IMR-90 (cell line): ENCODE measurements at regions not wholly inside any gene's neighbourhood (a gene's known extent, or its start where the extent isn't known, plus 50 kb on each side); places are given as distances from the start of the nearest gene placed in this dataset.
A peak's percentile ranks its signal among the peaks of the same experiment; 100 is the strongest.

ENCODE experiments used
- ATAC-seq: fragments of 200-7000 bp; cut with Tn5 transposase; 2 replicates; pipeline ENCODE4 v1.9.1; 2020; ENCODE audit warnings: low read depth, mild to moderate bottlenecking, moderate library complexity
- BruUV-seq: library from RNA; stranded (reverse); fragments of 400-500 nt; replicated peaks from 2 replicates; lab custom pipeline; 2021; lab: Mats Ljungman, UMichigan
- CTCF ChIA-PET: fragments of 300-600 bp; formaldehyde crosslinking; extraction: SDS; loops from one replicate; lab custom pipeline; 2021; ENCODE audit warnings: antibody characterized with exemption; lab: Yijun Ruan, JAX
- POLR2A ChIA-PET: fragments of 300-600 bp; sonication (Branson Sonifier 250); formaldehyde crosslinking; loops from one replicate; lab custom pipeline; 2022; ENCODE audit warnings: antibody characterized with exemption; ENCODE audit not compliant: unreplicated experiment; lab: Charles Lee
- DNase-seq: peaks from one replicate; pipeline ENCODE4 v3.0.0; 2013
- H2AFZ ChIP-seq: replicated peaks from 2 replicates; pipeline ENCODE3; 2013; ENCODE audit warnings: low read length, mild to moderate bottlenecking; ENCODE audit not compliant: poor library complexity
- H2AK5ac ChIP-seq: 2 replicates; pipeline ENCODE4 v1.6.1; 2013; ENCODE audit warnings: low read depth, low read length, inconsistent platforms
- H2AK9ac ChIP-seq: replicated peaks from 2 replicates; pipeline ENCODE3; 2013; ENCODE audit warnings: mild to moderate bottlenecking, low read depth, low read length, moderate library complexity; ENCODE audit not compliant: poor library complexity
- H2BK120ac ChIP-seq: 2 replicates; pipeline ENCODE4 v1.6.1; 2013; ENCODE audit warnings: low read depth, low read length, inconsistent platforms
- H2BK15ac ChIP-seq: 3 replicates; pipeline ENCODE4 v1.6.1; 2013; ENCODE audit warnings: low read depth, low read length, inconsistent platforms
- H2BK20ac ChIP-seq: 2 replicates; pipeline ENCODE4 v1.6.1; 2013; ENCODE audit warnings: low read depth, mild to moderate bottlenecking, inconsistent platforms, low read length, moderate library complexity
- H2BK5ac ChIP-seq: 2 replicates; pipeline ENCODE4 v1.6.1; 2013; ENCODE audit warnings: mild to moderate bottlenecking, low read depth, low read length, inconsistent platforms; ENCODE audit not compliant: poor library complexity, severe bottlenecking
- H3K14ac ChIP-seq: replicated peaks from 2 replicates; pipeline ENCODE4 v1.6.1; 2013; ENCODE audit warnings: low read depth, low read length, inconsistent platforms
- H3K18ac ChIP-seq: 2 replicates; pipeline ENCODE4 v1.6.1; 2013; ENCODE audit warnings: low read depth, low read length, control low read depth
- H3K23ac ChIP-seq: 2 replicates; pipeline ENCODE4 v1.6.1; 2013; ENCODE audit warnings: low read depth, low read length, inconsistent platforms
- H3K27ac ChIP-seq: 2 replicates; pipeline ENCODE4 v1.5.1; 2013; ENCODE audit warnings: mild to moderate bottlenecking, control low read depth, low read length; ENCODE audit not compliant: insufficient read depth
- H3K27me3 ChIP-seq: 2 replicates; pipeline ENCODE4 v1.6.1; 2013; ENCODE audit warnings: low read length; ENCODE audit not compliant: control insufficient read depth, insufficient read depth
- H3K36me3 ChIP-seq: 2 replicates; pipeline ENCODE4 v1.6.1; 2013; ENCODE audit warnings: low read length, mixed read lengths; ENCODE audit not compliant: control insufficient read depth, insufficient read depth
- H3K4ac ChIP-seq: 2 replicates; pipeline ENCODE4 v1.6.1; 2013; ENCODE audit warnings: low read depth, low read length, inconsistent platforms
- H3K4me1 ChIP-seq: 2 replicates; pipeline ENCODE4 v1.6.1; 2013; ENCODE audit warnings: low read length, mixed read lengths; ENCODE audit not compliant: control insufficient read depth, insufficient read depth
- H3K4me2 ChIP-seq: 2 replicates; pipeline ENCODE4 v1.6.1; 2013; ENCODE audit warnings: low read depth, mild to moderate bottlenecking, control low read depth, low read length, moderate library complexity
- H3K4me3 ChIP-seq: 2 replicates; pipeline ENCODE4 v1.5.1; 2013; ENCODE audit warnings: low read depth, mild to moderate bottlenecking, control low read depth, low read length, moderate library complexity; ENCODE audit not compliant: insufficient read depth
- H3K56ac ChIP-seq: 2 replicates; pipeline ENCODE4 v1.6.1; 2013; ENCODE audit warnings: low read length, inconsistent platforms; ENCODE audit not compliant: insufficient read depth; ENCODE audit errors: extremely low read depth
- H3K79me1 ChIP-seq, 2 experiments: 2 replicates each; pipeline ENCODE4 v1.6.1; 2013; ENCODE audit warnings: low read length in 2 of 2, inconsistent platforms in 1 of 2, low read depth in 1 of 2
- H3K9ac ChIP-seq: 2 replicates; pipeline ENCODE4 v1.6.1; 2013; ENCODE audit warnings: low read depth, low read length, control low read depth
- H3K9me1 ChIP-seq: 2 replicates; pipeline ENCODE4 v1.6.1; 2013; ENCODE audit warnings: low read length, inconsistent platforms; ENCODE audit not compliant: insufficient read depth
- H3K9me3 ChIP-seq: 2 replicates; pipeline ENCODE4 v1.6.1; 2013; ENCODE audit warnings: low read length; ENCODE audit not compliant: control insufficient read depth, insufficient read depth
- H4K20me1 ChIP-seq: 2 replicates; pipeline ENCODE4 v1.6.1; 2013; ENCODE audit warnings: low read length, inconsistent platforms; ENCODE audit not compliant: insufficient read depth
- H4K5ac ChIP-seq: 2 replicates; pipeline ENCODE4 v1.6.1; 2013; ENCODE audit warnings: mild to moderate bottlenecking, low read depth, low read length, control low read depth
- H4K8ac ChIP-seq, 2 experiments: 2 replicates each; pipeline ENCODE4 v1.6.1; 2013; ENCODE audit warnings: low read depth in 2 of 2, low read length in 2 of 2, control low read depth in 1 of 2, inconsistent platforms in 1 of 2
- H4K91ac ChIP-seq: 2 replicates; pipeline ENCODE4 v1.6.1; 2013; ENCODE audit warnings: low read depth, low read length, inconsistent platforms; ENCODE audit not compliant: insufficient read depth
- BHLHE40 ChIP-seq: fragments of 150-350 bp; IDR thresholded peaks from 2 replicates; pipeline ENCODE4 v1.6.1; 2016; ENCODE audit warnings: mild to moderate bottlenecking, low read depth, low read length
- CEBPB ChIP-seq: IDR thresholded peaks from 2 replicates; pipeline ENCODE4 v1.6.1; 2012; ENCODE audit warnings: low read depth, low read length, improper control_type of control experiment
- CHD1 ChIP-seq: IDR thresholded peaks from 2 replicates; pipeline ENCODE4 v1.6.1; 2012; ENCODE audit warnings: low read depth, low read length, improper control_type of control experiment
- FOS ChIP-seq: fragments of 150-350 bp; IDR thresholded peaks from 2 replicates; pipeline ENCODE4 v1.6.1; 2016; ENCODE audit warnings: low read depth, low read length
- MAFK ChIP-seq: IDR thresholded peaks from 2 replicates; pipeline ENCODE4 v1.6.1; 2012; ENCODE audit warnings: low read depth, low read length, improper control_type of control experiment
- MAZ ChIP-seq: IDR thresholded peaks from 2 replicates; pipeline ENCODE4 v1.6.1; 2012; ENCODE audit warnings: low read depth, mild to moderate bottlenecking, low read length, improper control_type of control experiment, moderate library complexity, borderline replicate concordance
- MXI1 ChIP-seq: IDR thresholded peaks from 2 replicates; pipeline ENCODE4 v1.6.1; 2012; ENCODE audit warnings: low read depth, mild to moderate bottlenecking, low read length, moderate library complexity, borderline replicate concordance
- NFE2L2 ChIP-seq: fragments of 150-350 bp; IDR thresholded peaks from 2 replicates; pipeline ENCODE4 v1.6.1; 2016; ENCODE audit warnings: low read depth, mild to moderate bottlenecking, low read length
- POLR2A ChIP-seq: IDR thresholded peaks from 2 replicates; pipeline ENCODE4 v1.6.1; 2012; ENCODE audit warnings: mild to moderate bottlenecking, low read depth, low read length
- RAD21 ChIP-seq: IDR thresholded peaks from 2 replicates; pipeline ENCODE4 v1.6.1; 2012; ENCODE audit warnings: low read length, improper control_type of control experiment
- RCOR1 ChIP-seq: IDR thresholded peaks from 2 replicates; pipeline ENCODE4 v1.6.1; 2012; ENCODE audit warnings: mild to moderate bottlenecking, low read length, improper control_type of control experiment; ENCODE audit not compliant: insufficient replicate concordance
- RFX5 ChIP-seq: IDR thresholded peaks from 2 replicates; pipeline ENCODE4 v1.8.0; 2012; ENCODE audit warnings: low read depth, mild to moderate bottlenecking, low read length, moderate library complexity
- SMC3 ChIP-seq: fragments of 150-350 bp; IDR thresholded peaks from 2 replicates; pipeline ENCODE4 v1.6.1; 2016; ENCODE audit warnings: low read depth, mild to moderate bottlenecking, antibody characterized with exemption, low read length, moderate library complexity
- WGBS, 2 experiments: methylation state at CpG; one replicate each; pipeline versions ENCODE4 v1.1.5 to v1.1.7; 2013; ENCODE audit warnings: missing lambda C conversion rate in 2 of 2; ENCODE audit not compliant: insufficient read length in 1 of 2; ENCODE audit errors: extremely low coverage in 2 of 2; 5-methylcytosine and 5-hydroxymethylcytosine counted together
- dilution Hi-C: fragments of 300-500 bp; cut with HindIII; formaldehyde crosslinking; loops from one replicate; pipeline ENCODE4 v1.14.3; 2018; ENCODE audit warnings: low sequenced_read_pairs; ENCODE audit not compliant: unreplicated experiment
- in situ Hi-C: fragments of 300-500 bp; cut with MboI; formaldehyde crosslinking; loops from 3 replicates; pipeline ENCODE4 v1.14.3; 2019; ENCODE audit warnings: low sequenced_read_pairs, inconsistent platforms, mixed read lengths
- intact Hi-C: fragments of 100-400 bp; cut with micrococcal nuclease; formaldehyde crosslinking; loops from 2 replicates; pipeline ENCODE4 v1.10.0; 2022
- TF ChIP-seq, protein P1 (sequence below): conservative IDR thresholded peaks from 2 replicates; pipeline ENCODE4 v1.5.1; 2012; ENCODE audit warnings: mild to moderate bottlenecking, low read depth, low read length, improper control_type of control experiment
- TF ChIP-seq, protein P2 (sequence below): fragments of 150-350 bp; IDR thresholded peaks from 2 replicates; pipeline ENCODE4 v1.6.1; 2017; ENCODE audit warnings: mild to moderate bottlenecking, antibody characterized with exemption, low read length, low read depth
- TF ChIP-seq, protein P3 (sequence below): fragments of 150-350 bp; IDR thresholded peaks from 2 replicates; pipeline ENCODE4 v1.6.1; 2016; ENCODE audit warnings: low read depth, mild to moderate bottlenecking, low read length, moderate library complexity, borderline replicate concordance

DNA sequence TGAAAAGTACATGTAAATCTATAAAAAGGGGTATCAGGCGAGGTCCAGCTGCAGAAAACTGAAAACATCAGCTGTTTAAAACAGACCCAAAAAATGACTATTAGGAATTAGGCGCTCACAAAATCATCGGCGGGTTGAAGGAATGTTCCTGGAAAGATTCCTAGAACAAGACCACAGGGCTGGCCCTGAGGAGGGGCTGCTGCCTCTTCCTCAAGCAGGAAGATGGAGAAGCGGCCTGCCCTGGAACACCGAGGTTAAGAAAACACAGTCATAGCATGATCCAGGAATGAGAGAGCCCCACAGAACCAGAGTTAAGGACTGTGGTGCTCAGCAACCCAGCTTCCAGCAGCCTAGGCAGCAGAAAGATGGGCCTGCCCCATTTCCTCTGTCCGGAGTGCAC lies 78.4 kb downstream of the C11orf91 start:
- WGBS, 2 experiments = 34% methylated on average over 2 of the region's 7 CpGs; no CpG with 5 or more reads in 1 of the 2 experiments
- Histone ChIP-seq H2AK5ac (0 out of 2 replicates have a peak overlapping the region, but pooled peaks have one; percentile 11), H2BK15ac (peak overlapping the region; percentile 14; the same call in 1 of the 3 replicates), H3K4ac (peak overlapping the region; percentile 78; the same call in 1 of the 2 replicates), H3K27me3 (no peaks in the 10 kb centered on the region), H2BK20ac (no peak overlapping the region), H3K4me3 (no peak overlapping the region), H4K91ac (no peak overlapping the region), H3K79me1 (no peaks in the 10 kb centered on the region; a peak in 1 of 4 replicates), H3K27ac (no peak overlapping the region), H4K8ac (peak overlapping the region in 1 of 2 experiments; percentile 38; a peak in 1 of 4 replicates), H3K9me3 (no peaks in the 10 kb centered on the region), H2AFZ (peak overlapping the region; percentile 48), H4K20me1 (no peaks in the 10 kb centered on the region), H2BK120ac (peak overlapping the region; percentile 1; the same call in 1 of the 2 replicates), H3K36me3 (no peaks in the 10 kb centered on the region), H3K56ac (no peak overlapping the region), H3K9ac (no peak overlapping the region), H2AK9ac (no peak overlapping the region), H3K18ac (no peak overlapping the region), H3K4me1 (peaks cover 6% of the 10 kb centered on the region), H2BK5ac (no peak overlapping the region), H3K9me1 (peaks cover 5% of the 10 kb centered on the region), H3K23ac (peak overlapping the region; percentile 65; the same call in 1 of the 2 replicates), H3K14ac (peak overlapping the region; percentile 51), H4K5ac (no peak overlapping the region), H3K4me2 (no peak overlapping the region)
- ChIA-PET POLR2A (no interaction called here), CTCF (no interaction called here)
- TF ChIP-seq SMC3 (no peak), RCOR1 (no peak), MAFK (no peak), MXI1 (no peak), BHLHE40 (no peak), MAZ (no peak), RFX5 (no peak), NFE2L2 (no peak), FOS (no peak), RAD21 (no peak), CEBPB (no peak), CHD1 (no peak), POLR2A (no peak)
- TF ChIP-seq, protein P1, sequence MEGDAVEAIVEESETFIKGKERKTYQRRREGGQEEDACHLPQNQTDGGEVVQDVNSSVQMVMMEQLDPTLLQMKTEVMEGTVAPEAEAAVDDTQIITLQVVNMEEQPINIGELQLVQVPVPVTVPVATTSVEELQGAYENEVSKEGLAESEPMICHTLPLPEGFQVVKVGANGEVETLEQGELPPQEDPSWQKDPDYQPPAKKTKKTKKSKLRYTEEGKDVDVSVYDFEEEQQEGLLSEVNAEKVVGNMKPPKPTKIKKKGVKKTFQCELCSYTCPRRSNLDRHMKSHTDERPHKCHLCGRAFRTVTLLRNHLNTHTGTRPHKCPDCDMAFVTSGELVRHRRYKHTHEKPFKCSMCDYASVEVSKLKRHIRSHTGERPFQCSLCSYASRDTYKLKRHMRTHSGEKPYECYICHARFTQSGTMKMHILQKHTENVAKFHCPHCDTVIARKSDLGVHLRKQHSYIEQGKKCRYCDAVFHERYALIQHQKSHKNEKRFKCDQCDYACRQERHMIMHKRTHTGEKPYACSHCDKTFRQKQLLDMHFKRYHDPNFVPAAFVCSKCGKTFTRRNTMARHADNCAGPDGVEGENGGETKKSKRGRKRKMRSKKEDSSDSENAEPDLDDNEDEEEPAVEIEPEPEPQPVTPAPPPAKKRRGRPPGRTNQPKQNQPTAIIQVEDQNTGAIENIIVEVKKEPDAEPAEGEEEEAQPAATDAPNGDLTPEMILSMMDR = no peak
- TF ChIP-seq, protein P2, sequence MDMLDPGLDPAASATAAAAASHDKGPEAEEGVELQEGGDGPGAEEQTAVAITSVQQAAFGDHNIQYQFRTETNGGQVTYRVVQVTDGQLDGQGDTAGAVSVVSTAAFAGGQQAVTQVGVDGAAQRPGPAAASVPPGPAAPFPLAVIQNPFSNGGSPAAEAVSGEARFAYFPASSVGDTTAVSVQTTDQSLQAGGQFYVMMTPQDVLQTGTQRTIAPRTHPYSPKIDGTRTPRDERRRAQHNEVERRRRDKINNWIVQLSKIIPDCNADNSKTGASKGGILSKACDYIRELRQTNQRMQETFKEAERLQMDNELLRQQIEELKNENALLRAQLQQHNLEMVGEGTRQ = no peak
- TF ChIP-seq, protein P3, sequence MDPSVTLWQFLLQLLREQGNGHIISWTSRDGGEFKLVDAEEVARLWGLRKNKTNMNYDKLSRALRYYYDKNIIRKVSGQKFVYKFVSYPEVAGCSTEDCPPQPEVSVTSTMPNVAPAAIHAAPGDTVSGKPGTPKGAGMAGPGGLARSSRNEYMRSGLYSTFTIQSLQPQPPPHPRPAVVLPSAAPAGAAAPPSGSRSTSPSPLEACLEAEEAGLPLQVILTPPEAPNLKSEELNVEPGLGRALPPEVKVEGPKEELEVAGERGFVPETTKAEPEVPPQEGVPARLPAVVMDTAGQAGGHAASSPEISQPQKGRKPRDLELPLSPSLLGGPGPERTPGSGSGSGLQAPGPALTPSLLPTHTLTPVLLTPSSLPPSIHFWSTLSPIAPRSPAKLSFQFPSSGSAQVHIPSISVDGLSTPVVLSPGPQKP = no peak
- intact Hi-C loops = no loop called here
- peak; percentile 63 for DNase-seq
- in situ Hi-C loops = no loop called here
- no TSS peak for BruUV-seq
- peak; percentile 59 for ATAC-seq
- dilution Hi-C loops = no loop called here
